Lung (tissue), 11 donors: ENCODE measurements at regions not wholly inside any gene's neighbourhood (a gene's known extent, or its start where the extent isn't known, plus 50 kb on each side); places are given as distances from the start of the nearest gene placed in this dataset.
"Not testable (repeated sequence)": the region's sequence is repeated elsewhere in the genome, so short reads cannot be mapped to it uniquely, and the experiment has no call there.

Source experiments
- ATAC-seq: fragments of 200-7000 bp; cut with Tn5 transposase; one replicate; pipeline ENCODE4 v1.9.1; 2020; ENCODE audit warnings: moderate number of reproducible peaks; ENCODE audit not compliant: insufficient read depth, low FRiP score
- DNase-seq, 3 donors: peaks; one replicate each; pipeline ENCODE4 v3.0.0-alpha.2; 2013 to 2017
- H3K27ac ChIP-seq, 2 donors: one replicate each; pipeline ENCODE4 v1.5.1; 2013; ENCODE audit warnings: mild to moderate bottlenecking in 2 of 2, moderate library complexity in 2 of 2, control low read depth in 1 of 2, inconsistent platforms in 1 of 2, low read depth in 1 of 2, low read length in 1 of 2
- H3K27me3 ChIP-seq, 3 donors: one replicate each; pipeline ENCODE4 v1.5.1; 2013; ENCODE audit warnings: low read length in 2 of 3; ENCODE audit not compliant: control insufficient read depth in 3 of 3, insufficient read depth in 3 of 3
- H3K36me3 ChIP-seq, 4 donors: one replicate each; pipeline ENCODE4 v1.5.1; 2013; ENCODE audit warnings: low read length in 4 of 4, mild to moderate bottlenecking in 1 of 4, moderate library complexity in 1 of 4; ENCODE audit not compliant: control insufficient read depth in 4 of 4, insufficient read depth in 4 of 4
- H3K4me1 ChIP-seq, 5 donors: one replicate each; pipeline ENCODE4 v1.5.1; 2013; ENCODE audit warnings: low read length in 5 of 5, mild to moderate bottlenecking in 2 of 5, moderate library complexity in 1 of 5; ENCODE audit not compliant: control insufficient read depth in 5 of 5, insufficient read depth in 5 of 5
- H3K4me3 ChIP-seq: one replicate; pipeline ENCODE4 v1.5.1; 2013; ENCODE audit warnings: mild to moderate bottlenecking, control low read depth, moderate library complexity
- H3K9ac ChIP-seq, 2 donors: one replicate each; pipeline ENCODE4 v1.5.1; 2013; ENCODE audit warnings: low read length in 2 of 2, control low read depth in 1 of 2; ENCODE audit not compliant: insufficient read depth in 1 of 2
- H3K9me3 ChIP-seq, 4 donors: one replicate each; pipeline ENCODE4 v1.5.1; 2013; ENCODE audit warnings: low read length in 3 of 4, mild to moderate bottlenecking in 1 of 4, moderate library complexity in 1 of 4; ENCODE audit not compliant: control insufficient read depth in 4 of 4, insufficient read depth in 3 of 4
- WGBS, 2 donors: extraction: QIAGEN DNeasy Blood & Tissue Kit; methylation state at CpG; one replicate each; pipeline ENCODE4 v1.1.7; 2013; 5-methylcytosine and 5-hydroxymethylcytosine counted together
- TF ChIP-seq, protein P1 (sequence below): IDR thresholded peaks from 2 replicates; pipeline ENCODE4 v1.5.1; 2012; ENCODE audit warnings: mild to moderate bottlenecking; ENCODE audit errors: control extremely low read depth, extremely low read depth
- donor health status: control.
- donor health status: control.
- donor health status: Bipolar disorder and iron deficiency.
- donor health status: healthy.
- donor health status: DM: yes; HTN: yes; CAD: no.

DNA sequence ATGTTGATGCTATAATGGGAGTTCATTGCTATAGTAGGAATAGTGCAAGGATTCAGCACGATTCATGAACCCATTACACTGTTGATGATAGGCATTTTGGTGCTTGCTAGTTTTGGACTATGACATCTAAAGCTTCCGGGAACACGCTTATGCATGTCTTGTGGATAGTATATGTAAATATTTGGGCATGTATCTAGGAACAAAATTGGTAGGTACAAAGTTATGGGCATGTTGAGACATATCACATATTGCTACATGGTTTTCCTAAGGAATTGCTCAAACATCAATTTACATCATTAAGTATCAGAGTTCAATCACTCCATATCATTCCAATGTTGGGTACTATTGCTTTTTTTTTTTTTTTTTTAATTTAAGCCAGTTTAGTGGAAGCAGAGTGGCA is 1103.2 kb downstream of the TBC1D22A start:
- Histone ChIP-seq H3K4me3 (no peak overlapping the region), H3K9ac (no peak overlapping the region), H3K27me3 (no peaks in the 10 kb centered on the region), H3K36me3 (no peaks in the 10 kb centered on the region), H3K4me1 (no peaks in the 10 kb centered on the region), H3K27ac (no peak overlapping the region), H3K9me3 (peaks cover 0 to 6% (median 2%) of the 10 kb centered on the region in 4 donors)
- WGBS, 2 donors: 84 to 86% methylated on average over 3 of the region's 3 CpGs
- TF ChIP-seq, protein P1, sequence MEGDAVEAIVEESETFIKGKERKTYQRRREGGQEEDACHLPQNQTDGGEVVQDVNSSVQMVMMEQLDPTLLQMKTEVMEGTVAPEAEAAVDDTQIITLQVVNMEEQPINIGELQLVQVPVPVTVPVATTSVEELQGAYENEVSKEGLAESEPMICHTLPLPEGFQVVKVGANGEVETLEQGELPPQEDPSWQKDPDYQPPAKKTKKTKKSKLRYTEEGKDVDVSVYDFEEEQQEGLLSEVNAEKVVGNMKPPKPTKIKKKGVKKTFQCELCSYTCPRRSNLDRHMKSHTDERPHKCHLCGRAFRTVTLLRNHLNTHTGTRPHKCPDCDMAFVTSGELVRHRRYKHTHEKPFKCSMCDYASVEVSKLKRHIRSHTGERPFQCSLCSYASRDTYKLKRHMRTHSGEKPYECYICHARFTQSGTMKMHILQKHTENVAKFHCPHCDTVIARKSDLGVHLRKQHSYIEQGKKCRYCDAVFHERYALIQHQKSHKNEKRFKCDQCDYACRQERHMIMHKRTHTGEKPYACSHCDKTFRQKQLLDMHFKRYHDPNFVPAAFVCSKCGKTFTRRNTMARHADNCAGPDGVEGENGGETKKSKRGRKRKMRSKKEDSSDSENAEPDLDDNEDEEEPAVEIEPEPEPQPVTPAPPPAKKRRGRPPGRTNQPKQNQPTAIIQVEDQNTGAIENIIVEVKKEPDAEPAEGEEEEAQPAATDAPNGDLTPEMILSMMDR: no peak
- no peak for DNase-seq
- ATAC-seq: no peak

DNA sequence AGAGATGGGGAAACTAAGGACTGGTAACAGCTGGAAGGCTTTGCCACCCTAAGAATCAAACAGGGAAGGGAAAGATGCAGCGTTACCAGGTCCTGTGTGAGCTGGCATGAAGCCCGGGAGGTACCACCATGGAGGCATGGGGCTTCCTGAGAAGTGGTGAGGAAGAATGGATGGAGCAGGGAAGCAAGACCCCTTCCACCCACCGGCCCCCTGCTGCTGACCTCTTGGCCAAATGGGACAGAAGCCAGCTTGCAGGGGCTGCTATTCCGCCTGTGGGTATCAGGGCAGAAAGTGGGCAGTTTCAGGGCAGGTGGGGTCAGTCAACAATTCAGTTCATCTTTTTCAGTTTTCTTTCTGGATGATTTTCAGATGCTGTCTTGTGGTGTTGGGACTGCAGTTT is 1099.9 kb downstream of the TBC1D22A start:
- Histone ChIP-seq H3K27me3 (no peaks in the 10 kb centered on the region), H3K4me1 (no peaks in the 10 kb centered on the region), H3K9ac (no peak overlapping the region), H3K4me3 (no peak overlapping the region), H3K9me3 (peaks cover 0 to 8% (median 0%) of the 10 kb centered on the region in 4 donors), H3K27ac (no peak overlapping the region), H3K36me3 (no peaks in the 10 kb centered on the region)
- DNase-seq: no peak
- no peak for ATAC-seq
- TF ChIP-seq, protein P1: no peak
- WGBS, 2 donors: 88% methylated on average over 4 of the region's 4 CpGs

DNA sequence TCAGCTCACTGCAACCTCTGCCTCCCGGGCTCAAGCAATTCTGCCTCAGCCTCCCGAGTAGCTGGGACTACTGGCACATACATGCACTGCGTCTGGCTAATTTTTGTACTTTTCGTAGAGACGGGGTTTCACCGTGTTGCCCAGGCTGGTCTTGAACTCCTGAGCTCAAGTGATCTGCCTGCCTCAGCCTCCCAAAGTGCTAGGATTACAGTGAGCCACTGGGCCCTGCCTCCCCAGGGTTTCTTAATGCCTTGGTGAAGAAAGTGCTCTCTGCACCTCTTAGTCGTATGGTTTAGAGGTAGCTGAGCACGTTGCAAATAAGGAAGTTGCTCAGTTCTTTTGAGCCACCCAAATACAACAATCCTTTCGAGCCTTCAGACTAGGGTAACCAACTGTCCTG is 1098.5 kb downstream of the TBC1D22A start:
- H3K36me3 ChIP-seq, ATAC-seq, H3K27ac ChIP-seq, H3K9me3 ChIP-seq, H3K4me1 ChIP-seq, DNase-seq, H3K27me3 ChIP-seq, H3K4me3 ChIP-seq, H3K9ac ChIP-seq: not testable (repeated sequence)
- 82 to 84% methylated on average over 9 of the region's 9 CpGs for WGBS, 2 donors

DNA sequence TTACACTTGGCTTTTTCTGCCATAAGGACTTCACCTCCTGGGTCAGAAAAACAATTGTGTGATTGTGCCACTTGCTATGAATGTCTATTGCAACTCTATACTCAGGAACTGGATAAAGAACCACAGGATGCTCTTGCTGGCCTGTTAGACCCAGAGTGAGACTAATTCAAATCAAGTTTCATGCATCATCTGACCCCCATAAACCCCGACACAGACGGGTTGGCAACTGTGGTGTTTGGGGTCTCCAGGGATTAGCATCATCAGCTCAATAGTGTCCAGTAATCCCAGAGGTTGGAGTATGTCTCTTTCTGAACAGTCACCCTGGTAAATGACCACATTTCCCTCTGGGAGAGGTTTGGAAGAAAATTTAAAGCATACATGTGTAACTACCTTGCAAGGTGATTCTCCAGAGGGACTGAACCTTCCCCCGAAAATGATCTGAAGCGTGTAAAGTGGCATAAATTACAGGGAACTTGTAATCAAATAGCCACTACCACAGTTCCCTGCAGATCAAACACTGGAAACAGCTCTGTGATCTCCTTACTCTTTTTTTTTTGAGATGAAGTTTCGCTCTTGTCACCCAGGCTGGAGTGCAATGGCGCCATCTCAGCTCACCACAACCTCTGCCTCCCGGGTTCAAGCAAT is 1097.6 kb downstream of the TBC1D22A start:
- Histone ChIP-seq H3K4me3 (no peak overlapping the region), H3K9me3 (peaks cover 0 to 7% (median 0%) of the 10 kb centered on the region in 4 donors), H3K4me1 (no peaks in the 10 kb centered on the region), H3K36me3 (no peaks in the 10 kb centered on the region), H3K9ac (no peak overlapping the region), H3K27ac (no peak overlapping the region), H3K27me3 (no peaks in the 10 kb centered on the region)
- 82% methylated on average over 7 of the region's 7 CpGs for WGBS, 2 donors
- DNase-seq: no peak
- ATAC-seq: no peak
- TF ChIP-seq, protein P1: no peak
